ENCODE measurements at regions not wholly inside any gene's neighbourhood (a gene's known extent, or its start where the extent isn't known, plus 50 kb on each side); places are given as distances from the start of the nearest gene placed in this dataset.

- TF ChIP-seq POLR2A (IDR thresholded peaks at IDR 0.05) (no peak), CTCF (IDR thresholded peaks at IDR 0.05) (no peak)
These were observed 563.4 kb upstream of the GCFC2 start for GRCh38 chr2:76274160-76274559.
